ENCODE measurements at regions not wholly inside any gene's neighbourhood (a gene's known extent, or its start where the extent isn't known, plus 50 kb on each side); places are given as distances from the start of the nearest gene placed in this dataset.
"Not testable (repeated sequence)": the region's sequence is repeated elsewhere in the genome, so short reads cannot be mapped to it uniquely, and the experiment has no call there.

DNA sequence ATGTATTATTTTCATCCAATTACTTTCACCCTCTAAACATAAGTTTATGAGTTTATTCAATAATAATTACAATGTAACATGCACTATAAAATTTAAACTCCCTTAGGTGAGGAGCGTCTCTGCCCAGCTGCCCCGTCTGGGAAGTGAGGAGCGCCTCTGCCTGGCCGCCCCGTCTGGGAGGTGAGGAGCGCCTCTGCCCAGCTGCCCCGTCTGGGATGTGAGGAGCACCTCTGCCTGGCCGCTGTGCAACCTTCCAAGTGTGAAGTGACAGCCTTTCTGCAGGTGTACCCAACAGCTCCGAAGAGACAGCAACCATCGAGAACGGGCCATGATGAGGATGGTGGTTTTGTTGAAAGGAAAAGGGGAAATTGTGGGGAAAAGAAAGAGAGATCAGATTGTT, 618.9 kb upstream of the GHITM start:
- not testable (repeated sequence) for DNase-seq (ENCODE audit: low spot score)

GRCh38 chr10:83522456-83522855, 616.9 kb upstream of the GHITM start:
- DNase-seq (ENCODE audit: low spot score), result no peak

- no peak for DNase-seq (ENCODE audit: low spot score)
These were observed 616.4 kb upstream of the GHITM start for GRCh38 chr10:83522881-83523386.

GRCh38 chr10:83527934-83528333, 611.4 kb upstream of the GHITM start:
- DNase-seq (ENCODE audit: low spot score), result no peak

DNA sequence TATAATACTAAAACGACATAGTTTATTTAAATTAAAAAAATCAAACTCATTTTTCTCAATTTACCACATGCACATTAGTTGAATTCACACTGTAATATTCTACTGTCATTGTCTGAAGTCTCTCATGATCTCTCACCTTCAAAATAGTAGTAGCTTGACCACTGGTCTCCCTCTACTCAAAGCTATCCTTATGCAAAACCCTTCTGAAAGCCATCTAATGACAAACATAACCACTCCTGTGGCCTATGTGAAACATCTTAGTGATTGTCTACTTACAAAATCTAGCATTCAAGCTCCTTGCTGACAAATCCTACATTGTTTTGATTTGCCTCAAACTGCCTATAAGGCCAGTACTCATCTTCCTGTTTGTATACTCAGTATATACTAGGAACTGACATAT, 606.0 kb upstream of the GHITM start:
- no peak for DNase-seq (ENCODE audit: low spot score)

DNA sequence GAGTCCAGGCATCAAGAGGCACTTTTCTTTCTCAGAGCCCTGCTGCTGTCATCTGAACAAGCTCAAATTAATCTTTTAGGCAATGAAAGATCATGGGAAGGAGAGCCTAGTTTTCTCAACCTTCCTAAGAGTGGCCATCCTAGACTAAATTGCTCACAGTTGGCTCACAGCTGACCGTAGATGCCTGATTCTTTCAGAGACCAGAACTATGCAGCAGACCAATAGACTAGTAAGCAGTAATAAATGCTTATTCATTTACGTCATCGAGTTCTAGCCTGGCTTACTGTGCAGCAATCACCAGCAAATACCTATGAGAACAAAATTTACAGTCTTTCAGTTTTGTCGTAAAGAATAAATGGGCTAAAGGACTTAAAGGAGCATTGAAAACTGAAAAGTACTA, 602.9 kb upstream of the GHITM start:
- no peak for DNase-seq (ENCODE audit: low spot score)

GRCh38 chr10:83538047-83538446, 601.3 kb upstream of the GHITM start:
- DNase-seq (ENCODE audit: low spot score), result no peak

- no peak for DNase-seq (ENCODE audit: low spot score)
These were observed 599.6 kb upstream of the GHITM start for GRCh38 chr10:83539528-83540308.

DNA sequence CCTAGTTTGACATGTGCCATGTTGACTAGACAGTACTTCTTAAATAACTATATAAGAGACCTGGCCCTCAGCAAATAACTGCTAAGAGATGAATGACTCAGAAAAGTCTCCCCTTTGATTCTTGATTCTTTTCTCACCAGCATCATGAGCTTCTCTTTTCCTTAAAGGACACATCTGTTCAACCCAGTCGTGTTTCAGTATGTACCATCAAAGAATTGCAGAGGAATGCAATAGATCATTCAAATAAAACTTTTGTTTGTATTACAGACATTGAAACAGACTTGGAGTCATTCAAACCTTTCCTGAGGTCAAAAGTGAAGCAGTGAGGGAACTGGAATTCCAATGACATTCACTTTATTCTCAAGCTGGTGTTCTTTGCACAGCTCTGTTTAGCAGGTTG, 598.3 kb upstream of the GHITM start:
- no peak for DNase-seq (ENCODE audit: low spot score)

- no peak for DNase-seq (ENCODE audit: low spot score)
These were observed 596.4 kb upstream of the GHITM start for GRCh38 chr10:83542774-83543411.

DNA sequence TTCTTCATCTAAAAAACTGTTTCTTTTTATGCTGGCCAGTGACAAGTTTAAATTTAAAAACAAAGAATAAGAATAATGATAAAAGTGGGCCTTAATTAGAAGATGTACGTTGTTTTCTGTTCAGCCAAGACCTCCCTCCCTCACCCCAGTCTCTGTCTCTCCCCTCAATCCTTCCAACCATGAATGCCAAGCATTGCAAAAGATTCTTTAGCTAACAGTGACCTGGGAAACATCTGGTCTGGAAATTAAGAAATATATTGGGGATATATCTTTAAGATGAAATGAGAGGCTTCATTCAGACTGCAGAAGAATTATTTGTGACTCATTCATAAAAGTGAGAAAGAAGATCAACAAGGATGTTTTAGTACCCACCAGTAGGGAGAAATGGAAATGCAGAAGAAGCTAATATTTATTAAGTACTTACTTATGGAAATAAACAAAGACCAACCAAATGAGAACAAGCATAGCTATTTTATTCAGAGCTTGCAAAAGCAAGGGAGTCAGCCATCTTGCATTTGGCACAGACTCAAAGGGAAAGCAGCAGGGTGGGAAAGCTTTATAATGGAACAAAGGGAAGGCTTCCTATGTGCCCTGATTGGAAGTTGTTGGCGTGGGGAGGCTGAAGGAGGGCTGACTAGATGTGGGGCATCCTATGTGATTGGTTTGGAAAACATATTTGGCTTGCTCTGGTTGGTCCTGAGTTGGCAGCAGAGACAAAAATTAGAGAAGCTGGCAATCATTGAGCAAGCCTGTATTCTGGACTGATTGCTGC, 595.4 kb upstream of the GHITM start:
- peak; percentile 40 for DNase-seq (ENCODE audit: low spot score)

- DNase-seq (ENCODE audit: low spot score), result no peak
These were observed 593.4 kb upstream of the GHITM start for GRCh38 chr10:83545901-83546391.

DNA sequence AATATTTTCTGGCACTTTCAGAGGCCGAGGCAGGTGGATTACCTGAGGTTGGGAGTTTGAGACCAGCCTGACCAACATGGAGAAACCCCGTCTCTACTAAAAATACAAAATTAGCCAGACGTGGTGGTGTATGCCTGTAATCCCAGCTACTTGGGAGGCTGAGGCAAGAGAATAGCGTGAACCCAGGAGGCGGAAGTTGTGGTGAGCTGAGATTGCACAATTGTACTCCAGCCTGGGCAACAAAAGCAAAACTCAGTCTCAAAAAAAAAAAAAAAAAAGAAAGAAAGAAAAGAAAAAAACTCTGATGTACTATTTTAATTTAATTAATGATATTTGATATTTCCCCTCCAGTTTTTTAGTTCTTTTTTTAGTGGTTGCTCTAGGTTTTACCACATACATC, 588.1 kb upstream of the GHITM start:
- DNase-seq (ENCODE audit: low spot score), result not testable (repeated sequence)

- no peak for DNase-seq (ENCODE audit: low spot score)
These were observed 585.9 kb upstream of the GHITM start for GRCh38 chr10:83553366-83553765.

- DNase-seq (ENCODE audit: low spot score), result no peak
These were observed 584.0 kb upstream of the GHITM start for GRCh38 chr10:83555264-83555663.

- DNase-seq (ENCODE audit: low spot score), result peak; percentile 14
These were observed 576.9 kb upstream of the GHITM start for GRCh38 chr10:83562381-83562780.

GRCh38 chr10:83564889-83565588, 574.3 kb upstream of the GHITM start:
- no peak for DNase-seq (ENCODE audit: low spot score)

DNA sequence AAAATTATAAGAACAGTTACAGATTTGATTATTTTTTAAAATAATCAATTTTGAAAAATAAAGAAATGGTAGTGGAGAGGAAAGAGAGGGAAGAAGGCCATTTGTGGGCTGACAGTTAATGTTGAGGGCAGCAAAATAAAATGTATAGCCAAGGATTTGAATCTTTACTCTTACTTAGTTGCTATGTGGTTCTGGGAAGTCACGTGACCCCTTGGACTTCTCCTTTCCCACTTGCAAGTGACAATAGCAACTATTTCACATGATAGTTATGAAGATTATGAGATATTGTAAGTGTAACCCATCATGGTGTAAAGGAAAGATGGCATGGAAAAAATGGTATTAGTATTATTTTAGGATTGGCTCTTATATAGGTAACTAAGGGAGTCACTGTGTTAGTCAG, 567.3 kb upstream of the GHITM start:
- DNase-seq (ENCODE audit: low spot score), result no peak

DNA sequence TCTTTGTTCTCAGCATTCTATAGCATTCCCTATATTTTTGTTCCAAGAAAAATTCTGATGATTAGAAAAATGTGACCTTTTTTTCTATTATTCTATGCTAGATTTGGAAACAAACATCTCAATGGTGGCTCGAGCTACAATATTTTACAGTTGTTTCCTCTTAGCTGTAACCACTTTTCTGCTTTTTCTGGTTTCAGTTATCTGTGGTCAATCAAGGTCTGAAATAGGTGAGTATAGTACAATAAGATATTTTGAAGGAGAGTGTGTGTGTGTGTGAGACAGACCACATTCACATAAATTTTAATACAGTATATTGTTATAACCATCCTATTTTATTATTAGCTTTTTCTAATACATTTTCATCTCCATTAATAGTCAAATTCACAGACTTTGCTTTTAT, 564.5 kb upstream of the GHITM start:
- DNase-seq (ENCODE audit: low spot score), result no peak

- DNase-seq (ENCODE audit: low spot score), result no peak
These were observed 561.9 kb upstream of the GHITM start for GRCh38 chr10:83577421-83577820.

DNA sequence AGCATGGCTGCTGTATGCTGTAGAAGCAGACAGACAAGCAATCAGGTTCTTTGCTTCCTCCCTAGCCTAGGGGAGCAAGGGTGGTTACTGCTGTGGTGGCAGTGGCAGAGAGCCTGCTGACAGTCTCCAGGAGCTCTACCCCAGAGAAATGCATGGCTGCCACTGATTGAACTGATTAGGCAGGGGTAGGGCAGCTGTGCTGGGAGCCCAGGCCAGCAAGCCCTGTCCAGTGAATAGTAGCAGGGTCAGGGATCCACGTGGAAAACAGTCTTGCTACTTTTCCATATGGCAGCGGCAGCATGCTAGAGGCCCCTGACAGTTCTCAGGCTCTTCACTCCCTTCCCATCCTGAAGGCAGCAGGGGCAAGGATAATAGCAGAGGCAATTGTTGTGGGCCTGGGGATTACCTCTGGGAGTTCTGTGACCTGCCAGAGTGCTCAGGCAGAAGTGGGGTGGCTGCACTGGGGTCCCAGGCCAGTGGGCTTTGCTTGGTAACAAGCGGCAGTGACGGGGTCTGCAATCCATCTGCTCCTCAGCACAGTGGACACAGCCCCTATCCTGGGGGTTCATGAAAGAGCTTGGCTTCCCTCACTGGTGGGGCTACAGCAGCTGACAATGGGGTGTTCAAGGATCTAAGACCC, 558.8 kb upstream of the GHITM start:
- DNase-seq (ENCODE audit: low spot score), result no peak

All from iPS-NIHi11 (cell line).